ENCODE measurements at regions not wholly inside any gene's neighbourhood (a gene's known extent, or its start where the extent isn't known, plus 50 kb on each side); places are given as distances from the start of the nearest gene placed in this dataset.
"Not testable (repeated sequence)": the region's sequence is repeated elsewhere in the genome, so short reads cannot be mapped to it uniquely, and the experiment has no call there.

DNA sequence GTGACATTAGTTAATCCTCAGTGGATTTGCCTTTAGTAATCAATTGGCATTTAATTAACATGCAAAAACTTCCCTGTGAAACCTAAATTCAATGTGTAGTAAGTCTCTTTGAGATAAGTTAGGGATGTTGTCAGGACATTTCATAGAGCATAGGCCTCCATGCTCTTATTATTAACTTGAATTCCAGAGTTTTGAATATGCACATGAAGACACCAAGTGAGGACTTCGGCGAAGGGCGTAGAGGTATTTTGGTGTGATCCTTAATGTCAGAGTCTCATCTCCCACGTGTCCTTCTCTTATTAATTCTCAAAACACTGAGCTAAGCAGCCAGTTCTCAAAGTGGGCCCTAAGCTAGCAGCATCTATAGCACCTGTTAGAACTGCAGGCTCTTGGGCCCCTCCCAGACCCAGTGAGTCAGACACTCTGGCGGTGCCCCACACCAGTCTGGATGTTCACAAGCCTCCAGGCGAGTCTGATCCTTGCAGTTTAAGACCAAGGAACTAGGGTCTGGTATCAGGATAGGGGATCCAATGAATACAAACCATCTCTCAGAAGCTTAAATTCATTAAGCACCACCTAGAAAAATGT, 292.1 kb downstream of the QKI start:
- no peak for DNase-seq

DNA sequence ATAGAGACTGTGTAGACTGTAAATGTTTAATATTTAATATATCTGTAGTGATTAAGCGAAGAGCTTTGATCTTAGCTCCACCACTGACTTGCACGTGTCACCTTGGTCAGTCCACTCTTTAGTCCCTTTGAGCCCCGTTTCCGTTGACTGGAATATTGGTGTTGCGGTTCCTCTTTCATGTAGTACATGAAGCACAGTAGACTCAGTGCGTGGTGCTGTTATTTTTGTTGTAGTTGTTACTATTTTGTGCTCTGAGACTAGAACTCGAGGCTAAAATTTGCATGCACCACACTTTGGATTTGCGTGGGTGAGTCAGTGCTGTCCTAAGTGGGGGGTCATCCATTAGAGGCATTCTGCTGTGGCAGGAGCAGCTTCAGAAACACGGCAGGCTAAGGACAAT, 291.4 kb downstream of the QKI start:
- DNase-seq = no peak

DNA sequence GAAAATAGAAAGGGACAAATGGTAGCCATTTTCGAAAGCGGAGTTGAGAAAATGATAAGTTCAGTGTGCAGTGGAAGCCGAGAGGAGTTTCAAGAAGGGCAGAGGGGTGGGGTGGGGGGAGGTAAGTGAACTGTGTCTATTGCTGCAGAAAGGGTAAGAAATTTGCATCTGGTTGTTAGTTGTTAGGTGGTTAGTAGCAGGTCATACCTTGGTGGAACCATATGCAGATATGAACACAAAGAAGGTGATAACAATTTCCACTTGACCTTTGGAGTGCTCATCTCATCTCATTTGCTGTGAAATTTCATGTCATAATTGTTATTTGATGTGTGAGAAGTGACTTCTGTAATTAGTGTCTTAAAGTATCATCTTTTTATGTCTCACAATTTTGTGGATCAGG, 288.2 kb downstream of the QKI start:
- no peak for DNase-seq

DNA sequence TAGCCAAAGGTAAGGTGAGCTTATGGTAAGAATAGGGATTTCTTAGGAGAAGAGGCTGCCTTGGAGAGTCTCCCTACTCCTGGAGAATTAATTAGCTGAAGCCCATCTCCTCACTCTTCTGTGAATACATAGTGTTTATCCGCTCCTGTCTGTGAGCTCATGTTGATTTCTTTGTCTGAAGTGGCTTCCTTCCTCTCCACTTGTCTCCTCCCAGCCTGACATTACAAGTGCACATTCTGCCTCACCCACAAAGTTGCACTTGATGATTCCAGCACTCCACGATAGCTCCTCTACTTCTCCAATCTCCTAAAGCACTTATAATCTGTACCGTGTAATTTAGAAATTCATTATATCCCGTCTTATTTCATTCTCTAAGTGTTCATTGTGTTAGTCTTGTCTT, 287.2 kb downstream of the QKI start:
- no peak for DNase-seq

DNA sequence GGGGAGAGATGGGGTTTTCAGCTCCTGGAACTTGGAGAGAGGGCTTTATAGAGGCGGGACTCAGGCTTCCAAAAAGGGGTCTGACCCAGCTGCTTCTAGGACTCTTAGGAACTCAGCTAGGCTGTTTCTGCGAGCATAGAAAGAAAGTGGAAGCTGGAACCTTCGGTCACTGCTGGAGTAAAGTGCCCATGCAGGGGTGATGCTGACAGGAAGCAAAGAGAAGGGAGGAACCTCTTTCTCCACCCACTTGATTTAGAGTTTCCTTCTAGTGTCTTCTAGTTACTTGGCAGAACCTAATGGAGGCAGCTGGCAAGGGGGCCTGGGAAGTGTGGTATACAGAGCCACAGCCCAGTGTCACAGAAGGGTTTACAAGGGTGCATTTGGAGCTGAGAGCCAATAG, 283.6 kb downstream of the QKI start:
- DNase-seq = no peak

DNA sequence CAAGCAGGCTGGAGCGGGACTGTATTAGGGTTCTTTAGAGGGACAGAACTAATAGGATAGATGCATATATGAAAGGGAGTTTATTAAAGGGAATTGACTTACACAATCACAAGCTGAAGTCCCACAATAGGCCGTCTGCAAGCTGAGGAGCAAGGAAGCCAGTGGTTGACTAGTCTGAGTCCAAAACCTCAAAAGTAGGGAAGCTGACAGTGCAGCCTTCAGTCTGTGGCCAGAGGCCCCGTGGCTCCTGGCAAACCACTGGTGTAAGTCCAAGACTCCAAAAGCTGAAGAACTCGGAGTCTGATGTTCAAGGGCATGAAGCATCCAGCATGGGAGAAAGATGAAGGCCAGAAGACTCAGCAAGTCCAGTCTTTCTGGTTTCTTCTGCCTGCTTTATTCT, 281.8 kb downstream of the QKI start:
- DNase-seq = not testable (repeated sequence)

DNA sequence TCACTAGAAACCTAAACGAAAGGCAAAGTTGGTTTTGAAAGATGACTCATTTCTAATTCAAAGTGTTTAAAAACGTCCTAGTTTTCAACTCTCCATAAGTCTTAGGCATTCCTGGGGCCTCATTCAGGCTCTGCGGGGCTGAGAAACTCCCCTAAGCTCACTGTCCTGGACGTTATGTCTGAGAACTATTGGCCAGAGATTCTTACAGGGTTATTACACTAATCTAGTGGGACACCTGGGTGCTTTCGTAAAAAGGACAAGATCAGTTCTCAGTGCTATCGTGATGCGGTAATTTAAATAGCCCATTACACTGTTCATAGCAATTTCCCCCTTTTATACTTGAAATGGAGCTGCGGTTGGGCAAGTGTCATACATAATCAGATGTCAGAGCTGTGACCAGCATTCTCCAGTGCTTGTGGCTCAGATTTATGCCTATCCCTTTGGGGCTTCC, 280.9 kb downstream of the QKI start:
- no peak for DNase-seq

DNA sequence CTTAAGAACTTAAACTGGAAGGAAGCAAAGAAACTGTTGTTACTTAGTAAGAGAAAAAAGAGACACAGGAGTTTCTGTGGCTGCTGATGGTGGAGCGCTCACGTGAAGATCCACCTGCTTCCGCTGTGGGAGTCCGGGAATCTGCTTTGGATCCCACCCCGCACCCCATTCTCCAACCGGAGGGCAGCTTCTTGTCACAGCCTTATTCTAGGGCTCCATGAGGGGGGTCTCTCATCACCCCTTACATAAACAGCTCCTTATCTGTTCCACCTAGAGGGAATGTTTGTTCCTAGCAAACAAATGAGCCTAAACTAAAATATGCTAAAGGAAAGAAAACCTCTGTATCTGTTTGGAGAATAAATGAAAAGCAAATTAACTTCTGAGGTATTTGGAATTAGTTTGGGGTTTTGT, 280.5 kb downstream of the QKI start:
- no peak for DNase-seq

DNA sequence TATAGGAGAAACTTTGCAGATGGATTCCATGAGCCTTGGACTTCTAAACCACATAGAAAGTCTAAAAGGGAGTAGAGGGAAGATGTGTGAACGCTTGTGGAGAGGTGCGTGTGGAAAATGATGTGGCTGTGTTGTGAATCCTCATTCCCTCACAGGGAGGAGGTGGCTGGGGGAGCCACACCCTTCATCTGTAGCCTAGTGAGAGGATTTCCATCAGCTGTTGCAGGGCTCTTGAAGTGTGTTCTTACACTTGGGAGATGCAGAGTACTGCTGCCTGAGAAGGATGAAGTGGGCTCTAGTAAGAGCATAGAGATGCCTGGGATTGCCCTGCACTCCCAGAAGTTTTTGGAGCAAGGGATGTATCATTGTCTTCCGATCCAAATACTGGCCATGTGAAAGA, 279.6 kb downstream of the QKI start:
- DNase-seq = no peak

DNA sequence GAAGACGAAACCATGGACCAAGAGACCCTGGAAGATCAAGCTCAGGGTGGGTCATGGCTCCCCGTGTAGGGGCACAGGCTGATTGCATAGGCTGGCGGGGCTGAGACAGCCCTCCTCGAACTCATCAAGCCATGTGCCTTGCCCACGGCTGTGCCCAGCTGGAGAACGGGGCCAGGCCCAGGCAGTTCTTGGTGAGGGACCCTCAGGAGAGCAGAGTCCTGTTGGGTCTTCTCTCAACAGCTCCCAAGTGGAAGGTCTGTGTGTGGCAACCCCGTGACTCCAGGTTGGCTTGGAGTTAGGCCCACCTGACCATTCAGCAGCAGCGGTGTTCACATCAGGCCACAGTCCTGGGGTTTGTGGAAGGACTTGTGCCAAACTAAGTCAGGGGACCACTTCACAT, 276.5 kb downstream of the QKI start:
- DNase-seq = no peak

DNA sequence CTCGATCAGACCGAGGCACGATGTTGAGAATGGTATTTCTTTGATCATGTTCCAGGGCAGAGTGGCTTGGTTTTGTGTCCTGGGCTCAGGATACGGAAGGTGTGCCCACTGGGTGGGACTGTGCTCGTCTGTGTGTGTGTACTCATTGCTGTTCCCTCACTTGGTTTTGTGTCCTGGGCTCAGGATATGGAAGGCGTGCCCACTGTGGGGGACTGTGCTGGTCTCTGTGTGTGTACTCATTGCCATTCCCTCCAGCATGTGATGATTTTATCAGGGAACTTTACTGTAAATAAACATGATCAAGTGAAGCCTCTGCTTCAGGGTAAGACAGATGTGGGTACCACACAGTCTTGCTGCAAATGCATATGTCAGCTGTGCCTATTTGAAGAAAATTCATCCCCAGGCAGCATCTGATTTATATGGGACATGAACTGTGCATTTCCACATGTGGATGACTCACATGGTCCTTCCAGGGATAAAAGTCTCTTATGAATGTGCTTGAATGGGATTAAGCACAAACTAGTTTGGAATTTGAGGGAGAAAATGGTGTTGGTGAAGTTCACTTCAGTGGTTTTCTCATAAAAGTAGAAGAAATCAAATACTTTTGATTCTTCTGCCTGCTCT, 274.3 kb downstream of the QKI start:
- no peak for DNase-seq

DNA sequence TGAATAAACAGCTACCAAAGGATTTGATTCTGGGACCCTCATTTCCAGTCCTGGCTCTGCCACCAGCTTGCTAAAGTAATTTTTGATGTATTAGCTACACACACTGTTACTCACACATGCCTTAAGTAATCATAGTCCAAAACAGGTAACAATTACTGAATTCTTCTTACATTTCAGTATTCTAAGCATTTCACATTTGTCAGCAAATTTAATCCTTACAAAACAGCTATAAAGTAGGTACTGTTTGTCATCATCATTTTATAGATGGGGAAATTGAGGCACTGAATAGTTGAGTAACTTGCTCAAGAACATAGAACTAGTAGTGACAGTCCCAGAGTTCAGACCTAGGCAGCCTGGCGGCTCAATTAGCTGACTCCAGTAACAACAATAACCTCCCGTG, 272.6 kb downstream of the QKI start:
- DNase-seq = no peak

DNA sequence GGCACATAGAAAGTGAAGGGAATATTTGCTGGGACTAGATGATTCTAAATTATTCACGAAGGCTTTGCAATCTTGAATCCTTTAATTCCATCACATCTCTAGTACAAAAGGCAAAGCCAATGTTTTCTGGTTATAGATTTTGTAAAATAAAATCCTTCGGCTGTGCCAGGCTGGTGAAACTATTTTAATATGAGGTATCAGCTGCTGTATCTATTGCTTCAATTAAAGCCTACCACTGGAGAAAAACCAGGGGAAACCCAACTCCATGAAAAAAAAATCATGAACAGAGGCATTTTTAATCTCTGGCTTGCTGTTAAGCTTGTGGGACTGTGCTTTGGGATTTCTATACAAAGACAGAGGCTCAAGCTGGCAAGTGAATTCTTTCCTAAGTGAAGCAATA, 271.8 kb downstream of the QKI start:
- no peak for DNase-seq

DNA sequence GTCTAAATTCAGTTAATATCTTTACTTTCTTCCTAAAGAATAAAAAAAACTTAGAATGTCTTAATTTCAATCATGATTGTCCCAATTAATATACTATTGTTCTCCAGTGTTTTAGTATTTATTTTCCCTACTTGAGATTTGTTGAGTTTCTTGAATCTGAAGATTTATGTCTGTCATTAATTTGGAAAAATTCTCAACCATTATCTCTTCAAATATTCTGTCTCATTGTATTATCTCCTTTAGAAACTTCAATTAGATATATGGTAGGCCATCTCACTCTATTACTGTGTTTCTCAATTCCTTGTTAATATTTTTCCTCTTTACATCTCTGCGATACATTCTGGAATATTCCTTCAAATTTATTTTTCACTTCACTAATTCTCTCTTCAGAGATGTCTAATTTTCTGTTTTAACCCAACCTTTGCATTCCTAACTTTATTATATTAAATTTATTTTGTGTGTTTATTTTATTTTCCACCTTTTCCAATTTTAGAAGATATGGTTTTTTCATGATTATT, 268.6 kb downstream of the QKI start:
- no peak for DNase-seq

DNA sequence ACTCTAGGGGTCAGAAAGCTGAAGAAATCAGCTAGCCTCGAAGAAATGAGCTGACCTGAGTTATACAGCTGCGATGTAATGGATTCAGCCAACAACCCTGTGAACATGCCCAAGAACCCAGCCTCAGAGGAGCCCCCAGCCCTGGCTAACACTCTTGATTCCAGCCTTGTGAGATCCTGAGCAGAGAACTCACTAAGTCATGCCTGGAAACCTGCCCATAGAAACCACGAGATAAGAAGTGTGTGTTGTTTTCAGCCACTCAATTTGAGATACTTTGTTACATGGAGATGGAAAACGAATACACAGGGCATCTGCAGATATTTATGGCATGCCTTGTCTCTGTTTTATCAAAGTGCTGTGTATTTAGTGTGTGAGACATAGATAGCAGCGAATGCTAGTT, 265.2 kb downstream of the QKI start:
- no peak for DNase-seq

DNA sequence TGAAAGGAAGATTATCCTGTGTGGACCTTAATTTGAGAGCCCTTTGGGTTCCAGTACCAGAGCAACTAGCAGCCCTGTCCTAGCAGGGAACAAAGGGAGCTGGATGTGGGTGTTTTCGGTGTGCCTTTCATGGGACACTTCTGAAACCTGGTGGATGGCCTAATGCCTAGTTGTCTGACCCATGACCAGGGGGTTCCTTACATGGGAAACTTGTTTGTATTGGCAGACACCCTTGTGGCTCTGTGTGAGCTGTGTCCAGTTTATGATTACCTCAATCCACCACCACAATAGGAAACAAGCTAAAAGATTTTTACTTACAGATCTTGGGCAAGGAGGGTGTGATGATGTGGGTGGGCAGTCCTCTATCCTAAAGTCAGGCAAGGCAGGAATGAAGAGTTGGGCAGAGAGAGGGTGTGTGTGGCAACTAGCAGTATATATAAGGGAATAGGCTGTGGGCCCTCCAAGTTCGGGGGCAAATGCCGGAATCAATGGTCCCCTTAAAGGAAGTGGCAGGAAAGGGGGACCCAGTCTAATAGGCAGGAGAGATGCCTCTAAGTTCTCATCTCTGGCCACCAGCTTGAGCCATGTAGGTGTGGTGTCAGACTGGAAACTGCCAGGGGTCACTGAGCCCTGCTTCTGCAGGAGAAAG, 264.6 kb downstream of the QKI start:
- no peak for DNase-seq

DNA sequence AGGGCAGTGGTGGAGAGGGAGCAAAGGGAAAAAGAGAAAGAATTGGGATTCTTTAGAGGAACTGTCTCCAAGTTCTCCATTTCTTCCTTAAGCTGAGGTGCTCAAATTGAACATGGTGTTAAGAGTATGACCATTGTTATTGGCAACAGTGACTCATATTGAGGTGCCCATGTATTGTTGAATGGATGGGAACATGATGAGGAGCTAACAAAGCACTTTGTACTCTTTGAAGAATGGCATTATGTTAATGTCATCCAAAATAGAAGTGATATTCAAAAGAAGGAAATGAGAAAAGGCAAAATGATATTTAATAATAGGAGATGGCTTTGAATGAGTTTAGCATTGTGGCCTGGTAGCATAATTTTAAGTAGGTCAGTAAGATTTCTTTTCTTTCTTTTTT, 261.1 kb downstream of the QKI start:
- no peak for DNase-seq

DNA sequence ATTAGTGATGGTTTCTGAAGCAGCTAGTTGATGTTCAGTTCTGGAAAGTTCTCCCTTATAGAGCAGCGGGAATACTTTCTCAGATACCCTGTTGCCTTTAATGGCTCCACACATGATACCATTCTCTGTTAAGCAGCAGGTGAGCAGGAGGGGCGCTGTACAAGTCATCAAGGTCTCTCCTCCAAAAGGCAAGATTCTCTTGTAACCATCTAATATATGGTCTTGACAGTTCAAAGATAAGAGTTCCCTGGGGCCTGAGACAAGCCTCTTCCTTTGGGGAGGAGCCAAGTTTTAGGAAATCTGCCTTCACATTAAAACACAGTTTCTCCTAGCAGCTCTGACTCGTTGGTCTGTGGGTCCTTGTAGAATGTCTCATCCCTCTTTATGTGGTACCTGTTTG, 258.2 kb downstream of the QKI start:
- no peak for DNase-seq

DNA sequence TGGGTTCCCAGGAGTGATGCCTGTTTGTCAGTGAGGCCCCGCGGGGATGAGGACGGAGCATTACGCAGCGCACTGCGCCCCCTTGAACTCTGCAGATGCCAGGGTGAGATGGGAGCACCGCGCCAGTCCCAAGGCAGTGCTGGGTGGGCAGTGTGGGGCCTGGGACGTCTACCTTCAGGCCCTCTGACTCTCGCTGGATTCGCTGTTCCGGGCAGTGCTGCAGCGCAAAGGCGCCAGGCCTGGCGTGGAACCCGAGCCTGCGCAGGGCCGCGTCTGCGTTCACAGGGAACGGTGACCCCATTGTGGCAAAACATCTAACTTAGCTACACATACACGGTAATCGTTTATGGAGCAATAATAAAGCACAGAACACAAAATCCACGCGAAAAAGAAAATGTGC, 257.3 kb downstream of the QKI start:
- no peak for DNase-seq

DNA sequence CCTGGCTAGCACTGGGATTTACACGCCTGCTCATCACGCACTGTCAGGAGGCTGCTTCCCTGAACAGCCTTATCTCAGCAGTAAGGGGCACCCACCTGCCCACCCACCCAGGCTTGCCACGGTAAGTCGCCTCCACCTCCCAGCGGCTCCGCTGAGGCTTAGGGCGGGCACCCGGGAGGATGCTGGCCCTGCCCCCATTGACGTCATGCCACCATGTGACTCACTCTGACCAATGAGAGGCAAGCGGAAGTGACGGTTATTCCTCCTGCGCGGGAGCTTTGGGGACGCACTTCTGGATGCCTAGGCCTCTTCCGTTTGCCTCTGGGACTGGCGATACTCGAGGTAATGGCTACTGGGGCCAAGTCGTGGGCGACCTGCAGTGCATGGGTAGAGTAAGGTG, 256.8 kb downstream of the QKI start:
- no peak for DNase-seq

DNA sequence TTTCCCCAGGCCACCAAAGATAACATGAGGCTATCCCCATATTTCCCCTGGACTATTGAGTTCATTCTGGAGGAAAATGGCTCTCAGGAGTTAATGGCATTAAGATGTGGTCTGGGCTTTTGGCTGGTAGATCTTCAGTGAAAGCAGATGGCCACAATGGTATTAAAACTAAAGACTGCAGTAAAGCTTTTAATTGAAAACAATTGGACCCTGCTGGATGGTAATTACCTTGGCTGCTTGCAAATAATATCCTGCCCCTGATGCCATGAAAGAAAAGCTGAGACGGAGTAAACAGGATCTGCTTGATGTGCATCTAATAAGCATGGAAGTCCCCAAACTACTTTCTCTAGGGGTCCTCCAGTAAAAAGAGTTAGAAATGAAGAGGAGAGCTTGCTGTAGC, 255.8 kb downstream of the QKI start:
- no peak for DNase-seq

DNA sequence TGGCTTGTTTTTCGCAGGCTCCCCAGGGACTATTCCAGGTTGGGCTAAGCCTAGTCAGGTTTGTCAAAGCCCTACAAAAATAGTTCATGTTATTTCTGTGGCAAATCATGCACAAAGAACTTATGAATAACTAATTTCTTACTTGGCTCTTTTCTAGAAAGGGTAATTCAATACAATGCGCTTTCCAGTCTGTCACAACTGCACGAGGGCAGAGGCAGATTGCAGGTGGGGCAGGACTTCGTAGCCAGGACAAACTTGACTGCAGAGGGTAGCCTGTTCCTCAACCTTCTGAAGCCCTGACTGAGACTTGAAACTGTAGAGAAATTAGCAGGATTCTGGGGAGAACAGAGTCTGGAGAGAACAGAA, 253.5 kb downstream of the QKI start:
- DNase-seq = no peak

DNA sequence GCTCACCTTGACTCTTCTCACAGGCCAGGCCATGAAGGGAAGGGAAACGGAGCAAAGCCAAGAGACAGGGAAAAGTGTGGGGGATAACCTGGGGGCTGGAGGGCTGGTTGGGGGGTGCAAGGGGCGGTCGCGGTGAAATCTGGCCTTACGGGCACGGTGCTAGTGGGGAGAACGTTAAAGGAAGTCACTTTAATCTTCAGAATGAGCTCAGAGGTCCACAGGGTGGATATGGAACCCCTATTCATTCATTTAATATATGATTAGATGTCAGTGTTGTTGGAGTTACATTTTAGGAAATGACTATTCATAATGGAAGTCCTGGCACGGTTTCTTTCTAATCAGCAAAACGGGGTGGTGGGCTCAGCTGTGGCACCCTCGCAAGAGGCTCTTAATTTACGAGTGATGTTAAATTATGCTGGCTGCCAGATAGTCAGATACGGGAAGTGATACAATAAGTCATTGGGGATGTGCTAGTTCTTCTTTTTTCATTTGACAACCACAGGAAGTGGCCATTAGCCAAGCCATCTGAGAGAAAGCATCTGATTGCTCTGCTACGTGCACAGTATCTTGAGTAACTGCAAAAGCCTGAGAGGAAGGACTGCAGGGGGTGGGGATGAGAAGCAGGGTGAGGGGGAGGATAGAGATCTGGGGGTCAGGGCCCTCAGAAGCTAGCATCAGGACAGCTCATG, 253.0 kb downstream of the QKI start:
- no peak for DNase-seq

DNA sequence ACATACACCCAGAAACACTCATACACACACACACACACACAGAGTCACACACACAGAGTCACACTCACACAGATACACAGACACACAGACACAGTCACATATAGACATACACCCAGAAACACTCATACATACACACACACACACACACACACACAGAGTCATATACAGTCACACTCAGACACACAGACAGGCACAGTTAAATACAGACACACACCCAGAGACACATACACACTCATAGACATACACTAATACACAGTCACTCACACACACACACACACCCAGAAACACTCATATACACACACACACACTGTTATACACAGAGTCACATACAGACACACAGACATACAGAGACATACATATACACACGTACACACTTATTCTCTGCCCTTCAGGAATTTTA, 250.9 kb downstream of the QKI start:
- no peak for DNase-seq
